ENCODE measurements at regions not wholly inside any gene's neighbourhood (a gene's known extent, or its start where the extent isn't known, plus 50 kb on each side); places are given as distances from the start of the nearest gene placed in this dataset.

GRCh38 chr3:59660376-59660775 is 610.6 kb upstream of the CFAP20DC start:
- no peak overlapping the region for H3K27ac Mint-ChIP-seq
- H3K4me3 Mint-ChIP-seq, result no peak overlapping the region
- H3K4me1 Mint-ChIP-seq, result no peaks in the 10 kb centered on the region
- CTCF ChIA-PET, result no interaction called here
- H3K27me3 Mint-ChIP-seq, result peaks cover 4% of the 10 kb centered on the region
- DNase-seq (no peak), ATAC-seq (no peak)
- H3K9me3 Mint-ChIP-seq (ENCODE audit: low read depth), result no peaks in the 10 kb centered on the region
- H3K36me3 Mint-ChIP-seq, result no peaks in the 10 kb centered on the region

- H3K9me3 Mint-ChIP-seq (ENCODE audit: low read depth), result no peaks in the 10 kb centered on the region
- H3K4me1 Mint-ChIP-seq, result no peaks in the 10 kb centered on the region
- peaks cover 4% of the 10 kb centered on the region for H3K27me3 Mint-ChIP-seq
- DNase-seq, result no peak
- CTCF ChIA-PET, result no interaction called here
- no peak overlapping the region for H3K4me3 Mint-ChIP-seq
- ATAC-seq, result no peak
- no peak overlapping the region for H3K27ac Mint-ChIP-seq
- H3K36me3 Mint-ChIP-seq, result no peaks in the 10 kb centered on the region
Measured at GRCh38 chr3:59659755-59660154, 609.9 kb upstream of the CFAP20DC start.

GRCh38 chr3:59658866-59659265 is 609.0 kb upstream of the CFAP20DC start:
- no peak overlapping the region for H3K27ac Mint-ChIP-seq
- H3K36me3 Mint-ChIP-seq, result no peaks in the 10 kb centered on the region
- ATAC-seq, result no peak
- no peaks in the 10 kb centered on the region for H3K4me1 Mint-ChIP-seq
- CTCF ChIA-PET, result no interaction called here
- H3K4me3 Mint-ChIP-seq, result no peak overlapping the region
- no peak for DNase-seq
- H3K9me3 Mint-ChIP-seq (ENCODE audit: low read depth), result no peaks in the 10 kb centered on the region
- peaks cover 4% of the 10 kb centered on the region for H3K27me3 Mint-ChIP-seq

GRCh38 chr3:59658274-59658673 is 608.4 kb upstream of the CFAP20DC start:
- DNase-seq (no peak), ATAC-seq (no peak)
- Mint-ChIP-seq H3K36me3 (no peaks in the 10 kb centered on the region), H3K27me3 (peaks cover 4% of the 10 kb centered on the region), H3K4me3 (no peak overlapping the region), H3K4me1 (no peaks in the 10 kb centered on the region), H3K27ac (no peak overlapping the region), H3K9me3 (ENCODE audit: low read depth) (no peaks in the 10 kb centered on the region)
- CTCF ChIA-PET, result no interaction called here

GRCh38 chr3:59655418-59656015 is 605.7 kb upstream of the CFAP20DC start:
- DNase-seq (no peak), ATAC-seq (no peak)
- CTCF ChIA-PET, result no interaction called here
- Mint-ChIP-seq H3K4me1 (no peaks in the 10 kb centered on the region), H3K4me3 (no peak overlapping the region), H3K27me3 (peaks cover 4% of the 10 kb centered on the region), H3K27ac (no peak overlapping the region), H3K9me3 (ENCODE audit: low read depth) (no peaks in the 10 kb centered on the region), H3K36me3 (no peaks in the 10 kb centered on the region)

GRCh38 chr3:59654480-59655417 is 604.9 kb upstream of the CFAP20DC start:
- DNase-seq (no peak), ATAC-seq (no peak)
- peaks cover 2% of the 10 kb centered on the region for H3K9me3 Mint-ChIP-seq (ENCODE audit: low read depth)
- H3K4me3 Mint-ChIP-seq, result no peak overlapping the region
- no peaks in the 10 kb centered on the region for H3K4me1 Mint-ChIP-seq
- CTCF ChIA-PET, result no interaction called here
- no peaks in the 10 kb centered on the region for H3K36me3 Mint-ChIP-seq
- peaks cover 4% of the 10 kb centered on the region for H3K27me3 Mint-ChIP-seq
- no peak overlapping the region for H3K27ac Mint-ChIP-seq

- no peak overlapping the region for H3K27ac Mint-ChIP-seq
- peaks cover 7% of the 10 kb centered on the region for H3K9me3 Mint-ChIP-seq (ENCODE audit: low read depth)
- CTCF ChIA-PET, result no interaction called here
- no peak for ATAC-seq
- no peaks in the 10 kb centered on the region for H3K4me1 Mint-ChIP-seq
- no peak for DNase-seq
- no peaks in the 10 kb centered on the region for H3K36me3 Mint-ChIP-seq
- H3K4me3 Mint-ChIP-seq, result no peak overlapping the region
- peaks cover 4% of the 10 kb centered on the region for H3K27me3 Mint-ChIP-seq
Measured at GRCh38 chr3:59654123-59654479, 604.3 kb upstream of the CFAP20DC start.

- CTCF ChIA-PET, result interaction anchor here (1.1 kb wide), 1 partner anchor 202 kb away, joined by 3 read pairs; no protein-coding TSS in a partner anchor
- H3K9me3 Mint-ChIP-seq (ENCODE audit: low read depth), result peaks cover 11% of the 10 kb centered on the region
- no peak for ATAC-seq
- no peak overlapping the region for H3K27ac Mint-ChIP-seq
- H3K27me3 Mint-ChIP-seq, result peaks cover 4% of the 10 kb centered on the region
- no peak overlapping the region for H3K4me3 Mint-ChIP-seq
- DNase-seq, result no peak
- H3K4me1 Mint-ChIP-seq, result no peaks in the 10 kb centered on the region
- no peaks in the 10 kb centered on the region for H3K36me3 Mint-ChIP-seq
Measured at GRCh38 chr3:59653405-59654122, 603.7 kb upstream of the CFAP20DC start.

GRCh38 chr3:59644479-59645402 is 594.9 kb upstream of the CFAP20DC start:
- CTCF ChIA-PET, result no interaction called here
- peaks cover 14% of the 10 kb centered on the region for H3K9me3 Mint-ChIP-seq (ENCODE audit: low read depth)
- no peaks in the 10 kb centered on the region for H3K4me1 Mint-ChIP-seq
- H3K4me3 Mint-ChIP-seq, result no peak overlapping the region
- DNase-seq (no peak), ATAC-seq (no peak)
- H3K36me3 Mint-ChIP-seq, result no peaks in the 10 kb centered on the region
- H3K27me3 Mint-ChIP-seq, result peaks cover 18% of the 10 kb centered on the region
- no peak overlapping the region for H3K27ac Mint-ChIP-seq

GRCh38 chr3:59641169-59641899 is 591.5 kb upstream of the CFAP20DC start:
- ATAC-seq (no peak), DNase-seq (no peak)
- no peaks in the 10 kb centered on the region for H3K4me1 Mint-ChIP-seq
- no peak overlapping the region for H3K27ac Mint-ChIP-seq
- H3K4me3 Mint-ChIP-seq, result no peak overlapping the region
- H3K27me3 Mint-ChIP-seq, result peaks cover 18% of the 10 kb centered on the region
- H3K36me3 Mint-ChIP-seq, result no peaks in the 10 kb centered on the region
- no peaks in the 10 kb centered on the region for H3K9me3 Mint-ChIP-seq (ENCODE audit: low read depth)
- CTCF ChIA-PET, result no interaction called here

GRCh38 chr3:59632760-59633573 is 583.1 kb upstream of the CFAP20DC start:
- Mint-ChIP-seq H3K27me3 (no peaks in the 10 kb centered on the region), H3K36me3 (no peaks in the 10 kb centered on the region), H3K9me3 (ENCODE audit: low read depth) (no peaks in the 10 kb centered on the region), H3K27ac (no peak overlapping the region), H3K4me3 (no peak overlapping the region), H3K4me1 (no peaks in the 10 kb centered on the region)
- CTCF ChIA-PET, result no interaction called here
- ATAC-seq (no peak), DNase-seq (no peak)

- CTCF ChIA-PET, result no interaction called here
- no peaks in the 10 kb centered on the region for H3K27me3 Mint-ChIP-seq
- H3K27ac Mint-ChIP-seq, result no peak overlapping the region
- DNase-seq (no peak), ATAC-seq (no peak)
- H3K9me3 Mint-ChIP-seq (ENCODE audit: low read depth), result no peaks in the 10 kb centered on the region
- no peak overlapping the region for H3K4me3 Mint-ChIP-seq
- no peaks in the 10 kb centered on the region for H3K4me1 Mint-ChIP-seq
- no peaks in the 10 kb centered on the region for H3K36me3 Mint-ChIP-seq
Measured at GRCh38 chr3:59631482-59631881, 581.7 kb upstream of the CFAP20DC start.
